ENCODE measurements at regions not wholly inside any gene's neighbourhood (a gene's known extent, or its start where the extent isn't known, plus 50 kb on each side); places are given as distances from the start of the nearest gene placed in this dataset.
"Not testable (repeated sequence)": the region's sequence is repeated elsewhere in the genome, so short reads cannot be mapped to it uniquely, and the experiment has no call there.

DNA sequence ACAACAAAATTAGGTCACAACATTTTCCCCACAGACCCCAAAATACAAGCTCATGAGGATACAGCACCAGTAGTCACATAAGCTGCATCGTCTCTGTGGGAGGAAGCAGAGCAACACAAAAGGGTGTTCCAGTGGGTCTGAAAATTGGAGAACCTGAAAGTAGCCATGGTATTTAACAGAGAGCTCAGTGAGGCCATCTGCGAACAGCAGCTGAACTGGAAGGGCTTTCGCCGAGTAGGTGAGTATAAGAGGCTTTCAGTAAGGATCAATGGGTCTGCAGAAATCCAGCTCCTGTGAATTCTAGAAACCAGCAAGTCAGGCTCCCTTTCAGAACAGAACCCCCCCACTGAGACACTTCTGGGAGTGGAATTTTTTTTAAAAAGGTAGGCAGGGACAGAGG lies 120.0 kb upstream of the RREB1 start:
- in situ Hi-C loops (cut with MboI; ENCODE audit: low sequenced_read_pairs, unreplicated experiment), result no loop called here
- DNase-seq (ENCODE audit: low spot score), result no peak
- no peak for TF ChIP-seq CTCF (IDR thresholded peaks at IDR 0.05; ENCODE audit: borderline replicate concordance, control extremely low read depth, extremely low read depth, insufficient read depth, missing control alignments)

DNA sequence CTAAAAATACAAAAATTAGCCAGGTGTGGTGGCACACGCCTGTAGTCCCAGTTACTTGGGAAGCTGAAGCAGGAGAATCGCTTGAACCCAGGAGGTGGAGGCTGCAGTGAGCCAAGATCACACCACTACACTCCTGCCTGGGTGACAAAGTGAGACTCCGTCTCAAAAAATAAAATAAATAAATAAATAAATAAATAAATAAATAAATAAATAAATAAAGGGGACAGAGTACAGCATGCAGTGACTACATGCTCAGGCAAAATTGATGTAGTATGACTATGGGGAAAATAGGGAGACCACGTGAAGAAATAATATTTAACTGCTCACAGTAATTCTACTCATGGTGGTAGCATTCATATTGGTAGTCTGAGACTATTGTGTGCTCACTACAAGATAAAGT lies 117.7 kb upstream of the RREB1 start:
- in situ Hi-C loops (cut with MboI; ENCODE audit: low sequenced_read_pairs, unreplicated experiment); DNase-seq (ENCODE audit: low spot score): not testable (repeated sequence)

DNA sequence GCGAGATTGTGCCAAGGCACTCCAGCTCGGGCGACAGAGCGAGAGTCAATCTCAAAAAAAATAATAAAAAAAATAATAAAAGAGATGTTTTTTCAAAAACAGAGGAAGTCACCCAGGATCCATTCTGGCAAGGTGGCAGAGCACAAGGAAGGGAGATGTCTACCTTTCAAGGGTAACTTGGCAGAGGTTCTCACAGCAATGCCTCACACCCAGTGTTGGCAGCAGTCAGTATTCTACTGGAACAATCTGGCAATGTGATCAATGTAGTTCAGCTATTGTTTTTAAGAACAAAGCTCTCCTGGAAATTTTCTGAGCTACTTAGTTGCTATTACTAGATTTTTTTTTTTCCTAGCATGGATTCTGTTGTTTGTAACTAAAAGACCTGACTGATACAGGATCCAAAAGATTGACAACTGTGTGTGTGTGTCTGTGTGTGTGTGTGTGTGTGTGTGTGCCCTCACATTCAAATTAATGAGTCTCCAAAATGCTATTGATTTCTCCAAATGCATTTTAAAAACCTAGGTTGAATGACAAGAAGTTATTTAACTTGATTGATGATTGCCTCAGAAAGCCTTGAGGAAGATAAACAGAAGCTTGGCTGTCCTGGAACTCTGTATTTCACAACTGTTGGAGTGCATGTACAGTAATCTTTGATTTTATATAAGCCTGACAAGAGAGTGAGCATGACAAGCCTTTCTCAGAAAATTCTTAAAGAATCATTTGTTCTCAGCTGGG lies 114.1 kb upstream of the RREB1 start:
- no peak for TF ChIP-seq CTCF (IDR thresholded peaks at IDR 0.05; ENCODE audit: borderline replicate concordance, control extremely low read depth, extremely low read depth, insufficient read depth, missing control alignments)
- DNase-seq (ENCODE audit: low spot score), result no peak

DNA sequence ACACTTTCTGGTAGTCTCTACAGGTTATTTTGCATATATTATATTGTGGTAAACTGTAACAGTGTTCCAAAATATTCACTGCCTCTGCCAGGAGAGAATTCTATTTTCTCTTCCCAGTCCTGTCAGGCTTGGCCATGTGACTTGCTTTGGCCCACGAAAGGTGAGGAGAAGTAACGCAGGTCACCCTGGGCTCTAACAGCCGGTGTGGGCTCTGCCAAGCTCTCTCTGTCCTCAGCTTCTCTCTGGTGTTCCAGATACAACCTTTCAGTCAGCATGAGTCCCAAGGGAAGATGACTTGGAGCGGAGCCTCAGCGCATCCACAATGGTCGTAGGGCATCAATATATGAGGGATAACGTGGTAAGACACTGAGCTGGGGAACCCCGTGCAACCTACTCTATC lies 113.0 kb upstream of the RREB1 start:
- no peak for DNase-seq (ENCODE audit: low spot score)
- no peak for TF ChIP-seq CTCF (IDR thresholded peaks at IDR 0.05; ENCODE audit: borderline replicate concordance, control extremely low read depth, extremely low read depth, insufficient read depth, missing control alignments)
- in situ Hi-C loops (cut with MboI; ENCODE audit: low sequenced_read_pairs, unreplicated experiment), result no loop called here

More for the DNA sequence above, 114.1 kb upstream of the RREB1 start:
- in situ Hi-C loops (cut with MboI; ENCODE audit: low sequenced_read_pairs, unreplicated experiment), result no loop called here

- TF ChIP-seq CTCF (IDR thresholded peaks at IDR 0.05; ENCODE audit: borderline replicate concordance, control extremely low read depth, extremely low read depth, insufficient read depth, missing control alignments), result no peak
- no peak for DNase-seq (ENCODE audit: low spot score)
- in situ Hi-C loops (cut with MboI; ENCODE audit: low sequenced_read_pairs, unreplicated experiment), result no loop called here
These were observed 112.4 kb upstream of the RREB1 start for GRCh38 chr6:6995328-6995727.

DNA sequence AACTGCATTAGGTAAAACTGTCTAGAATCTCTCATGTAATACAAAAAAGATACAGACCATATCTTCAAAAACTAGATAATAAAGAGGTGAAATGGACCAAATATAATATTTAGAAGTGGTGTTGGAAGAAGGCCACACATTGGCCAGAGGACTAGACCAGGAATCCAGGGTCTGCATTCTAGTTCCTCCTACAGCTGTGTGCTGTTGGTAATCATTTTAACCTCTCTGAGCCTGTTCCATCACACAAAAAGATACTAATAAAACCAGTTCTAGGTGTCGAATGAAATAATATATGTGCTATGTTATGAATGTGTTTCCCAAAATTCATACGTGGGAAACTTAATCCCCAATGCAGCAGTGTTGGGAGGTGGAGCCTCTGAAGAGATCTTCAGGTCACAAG lies 111.6 kb upstream of the RREB1 start:
- DNase-seq (ENCODE audit: low spot score), result no peak
- in situ Hi-C loops (cut with MboI; ENCODE audit: low sequenced_read_pairs, unreplicated experiment), result no loop called here
- no peak for TF ChIP-seq CTCF (IDR thresholded peaks at IDR 0.05; ENCODE audit: borderline replicate concordance, control extremely low read depth, extremely low read depth, insufficient read depth, missing control alignments)

DNA sequence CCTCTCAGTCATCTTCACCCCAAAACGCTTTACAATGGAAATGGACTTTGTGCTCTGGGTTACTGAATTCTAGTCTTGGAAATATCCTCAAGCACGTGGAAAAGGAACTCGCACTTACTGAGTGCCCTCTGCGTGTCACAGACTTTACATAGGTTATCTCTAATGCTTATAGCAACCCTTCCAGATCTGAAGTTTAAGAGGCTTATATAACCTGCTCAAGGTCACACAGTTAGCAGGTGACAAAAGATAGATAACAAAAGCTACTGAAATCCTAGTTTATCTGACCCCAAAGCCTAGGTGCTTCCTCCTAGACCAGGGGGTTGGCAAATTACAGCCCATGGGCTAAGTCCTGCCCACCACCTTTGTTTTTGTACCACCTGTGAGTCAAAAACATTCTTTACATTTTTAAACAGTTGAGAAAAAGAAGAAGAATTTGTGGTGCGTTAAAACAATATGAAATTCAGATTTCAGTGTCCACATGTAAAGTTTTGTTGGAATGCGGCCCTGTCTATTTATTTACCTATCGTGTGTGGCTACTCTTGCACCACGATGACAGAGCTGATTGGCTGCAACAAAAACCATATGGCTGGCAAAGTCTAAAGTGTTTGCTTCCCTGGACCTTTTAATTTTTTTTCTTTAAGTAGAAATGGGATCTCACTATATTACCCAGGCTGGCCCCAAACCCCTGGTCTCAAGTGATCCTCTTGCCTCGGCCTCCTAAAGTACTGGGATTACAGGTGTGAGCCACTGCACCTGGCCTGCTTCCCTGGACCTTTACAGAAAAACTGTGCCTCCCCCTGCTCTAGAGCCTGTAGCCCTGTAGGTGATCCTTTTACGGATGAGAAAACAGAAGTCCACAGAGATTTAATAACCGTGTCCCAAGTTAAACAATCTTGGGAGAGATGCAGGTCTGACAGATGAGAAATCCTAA lies 110.2 kb upstream of the RREB1 start:
- no peak for DNase-seq (ENCODE audit: low spot score)
- TF ChIP-seq CTCF (IDR thresholded peaks at IDR 0.05; ENCODE audit: borderline replicate concordance, control extremely low read depth, extremely low read depth, insufficient read depth, missing control alignments), result no peak
- in situ Hi-C loops (cut with MboI; ENCODE audit: low sequenced_read_pairs, unreplicated experiment), result no loop called here

Data from GM13976 (cell line).